Fibroblast of skin of back (primary cell): ENCODE measurements at regions not wholly inside any gene's neighbourhood (a gene's known extent, or its start where the extent isn't known, plus 50 kb on each side); places are given as distances from the start of the nearest gene placed in this dataset.
"Not testable (repeated sequence)": the region's sequence is repeated elsewhere in the genome, so short reads cannot be mapped to it uniquely, and the experiment has no call there.

Experiments
- DNase-seq: peaks from one replicate; pipeline ENCODE4 v3.0.0-alpha.2; 2013

GRCh38 chr2:7648221-7648795 is 731.1 kb downstream of the RNF144A start:
- no peak for DNase-seq

GRCh38 chr2:7649461-7650228 is 732.4 kb downstream of the RNF144A start:
- DNase-seq, result no peak

- DNase-seq, result no peak
These were observed 736.4 kb downstream of the RNF144A start for GRCh38 chr2:7653617-7654016.

GRCh38 chr2:7655629-7656028 is 738.4 kb downstream of the RNF144A start:
- DNase-seq, result no peak

GRCh38 chr2:7657526-7657925 is 740.3 kb downstream of the RNF144A start:
- not testable (repeated sequence) for DNase-seq

- no peak for DNase-seq
These were observed 741.3 kb downstream of the RNF144A start for GRCh38 chr2:7658486-7658885.

GRCh38 chr2:7660816-7661215 is 743.6 kb downstream of the RNF144A start:
- DNase-seq, result no peak

- DNase-seq, result peak; percentile 18
These were observed 744.3 kb downstream of the RNF144A start for GRCh38 chr2:7661502-7661901.

- DNase-seq, result no peak
These were observed 748.7 kb downstream of the RNF144A start for GRCh38 chr2:7665880-7666279.

- no peak for DNase-seq
These were observed 749.5 kb downstream of the RNF144A start for GRCh38 chr2:7666596-7667259.

GRCh38 chr2:7667260-7667757 is 750.1 kb downstream of the RNF144A start:
- no peak for DNase-seq

GRCh38 chr2:7670905-7671641 is 753.9 kb downstream of the RNF144A start:
- no peak for DNase-seq

- DNase-seq, result peak; percentile 43
These were observed 754.9 kb downstream of the RNF144A start for GRCh38 chr2:7672027-7672684.

GRCh38 chr2:7672685-7673071 is 755.5 kb downstream of the RNF144A start:
- DNase-seq, result no peak

- DNase-seq, result no peak
These were observed 755.9 kb downstream of the RNF144A start for GRCh38 chr2:7673101-7673500.

GRCh38 chr2:7673853-7674252 is 756.6 kb downstream of the RNF144A start:
- peak; percentile 18 for DNase-seq

GRCh38 chr2:7674606-7675005 is 757.4 kb downstream of the RNF144A start:
- no peak for DNase-seq

GRCh38 chr2:7676714-7677113 is 759.5 kb downstream of the RNF144A start:
- DNase-seq, result no peak

- DNase-seq, result no peak
These were observed 764.8 kb downstream of the RNF144A start for GRCh38 chr2:7681881-7682461.

- DNase-seq, result no peak
These were observed 766.0 kb downstream of the RNF144A start for GRCh38 chr2:7683196-7683595.

- DNase-seq, result no peak
These were observed 766.5 kb downstream of the RNF144A start for GRCh38 chr2:7683708-7684107.
